AG04450 (cell line): ENCODE measurements at regions not wholly inside any gene's neighbourhood (a gene's known extent, or its start where the extent isn't known, plus 50 kb on each side); places are given as distances from the start of the nearest gene placed in this dataset.

Source experiments
- CTCF ChIA-PET: fragments of 300-600, 350-600 bp; formaldehyde crosslinking; extraction: SDS; loops from one replicate; lab custom pipeline; 2022; ENCODE audit warnings: antibody characterized with exemption, inconsistent platforms; lab: Charles Lee
- POLR2A ChIA-PET: fragments of 350-600 bp; formaldehyde crosslinking; extraction: SDS; loops from one replicate; lab custom pipeline; 2021; ENCODE audit warnings: antibody characterized with exemption, inconsistent platforms; lab: Yijun Ruan, JAX
- DNase-seq: peaks from one replicate; pipeline ENCODE4 v3.0.0-alpha.2; 2011; ENCODE audit warnings: low read depth, low spot score
- H3K27ac ChIP-seq: one replicate; pipeline ENCODE4 v1.5.1; 2012; ENCODE audit warnings: low read depth, low read length, control low read depth
- H3K27me3 ChIP-seq: one replicate; pipeline ENCODE4 v1.6.0; 2012; ENCODE audit warnings: low read length; ENCODE audit not compliant: control insufficient read depth, insufficient read depth
- H3K4me3 ChIP-seq: 2 replicates; pipeline ENCODE4 v1.5.1; 2011; ENCODE audit warnings: mild to moderate bottlenecking, low read depth, low read length, control low read depth
- H3K9me3 ChIP-seq: 2 replicates; pipeline ENCODE4 v1.5.1; 2012; ENCODE audit warnings: low read length; ENCODE audit not compliant: control insufficient read depth, insufficient read depth
- TF ChIP-seq, protein P1 (sequence below): IDR thresholded peaks from 2 replicates; pipeline ENCODE4 v1.5.1; 2011; ENCODE audit warnings: low read depth, low read length, control low read depth, inconsistent platforms

GRCh38 chr13:34349091-34349722, 531.3 kb downstream of the RFC3 start:
- H3K27me3 ChIP-seq, result no peaks in the 10 kb centered on the region
- TF ChIP-seq, protein P1, sequence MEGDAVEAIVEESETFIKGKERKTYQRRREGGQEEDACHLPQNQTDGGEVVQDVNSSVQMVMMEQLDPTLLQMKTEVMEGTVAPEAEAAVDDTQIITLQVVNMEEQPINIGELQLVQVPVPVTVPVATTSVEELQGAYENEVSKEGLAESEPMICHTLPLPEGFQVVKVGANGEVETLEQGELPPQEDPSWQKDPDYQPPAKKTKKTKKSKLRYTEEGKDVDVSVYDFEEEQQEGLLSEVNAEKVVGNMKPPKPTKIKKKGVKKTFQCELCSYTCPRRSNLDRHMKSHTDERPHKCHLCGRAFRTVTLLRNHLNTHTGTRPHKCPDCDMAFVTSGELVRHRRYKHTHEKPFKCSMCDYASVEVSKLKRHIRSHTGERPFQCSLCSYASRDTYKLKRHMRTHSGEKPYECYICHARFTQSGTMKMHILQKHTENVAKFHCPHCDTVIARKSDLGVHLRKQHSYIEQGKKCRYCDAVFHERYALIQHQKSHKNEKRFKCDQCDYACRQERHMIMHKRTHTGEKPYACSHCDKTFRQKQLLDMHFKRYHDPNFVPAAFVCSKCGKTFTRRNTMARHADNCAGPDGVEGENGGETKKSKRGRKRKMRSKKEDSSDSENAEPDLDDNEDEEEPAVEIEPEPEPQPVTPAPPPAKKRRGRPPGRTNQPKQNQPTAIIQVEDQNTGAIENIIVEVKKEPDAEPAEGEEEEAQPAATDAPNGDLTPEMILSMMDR, result no peak
- DNase-seq, result peak; percentile 80
- no peak overlapping the region for H3K27ac ChIP-seq
- no peak overlapping the region for H3K4me3 ChIP-seq
- ChIA-PET CTCF (no interaction called here), POLR2A (interaction anchor here (1.0 kb wide), 1 partner anchor 9 kb away, joined by 3 read pairs; no protein-coding TSS in a partner anchor)
- no peaks in the 10 kb centered on the region for H3K9me3 ChIP-seq

GRCh38 chr13:34350671-34351070, 532.7 kb downstream of the RFC3 start:
- Histone ChIP-seq H3K27me3 (no peaks in the 10 kb centered on the region), H3K27ac (no peak overlapping the region), H3K9me3 (no peaks in the 10 kb centered on the region), H3K4me3 (no peak overlapping the region)
- ChIA-PET CTCF (no interaction called here), POLR2A (no interaction called here)
- TF ChIP-seq, protein P1, result no peak
- DNase-seq, result no peak

DNA sequence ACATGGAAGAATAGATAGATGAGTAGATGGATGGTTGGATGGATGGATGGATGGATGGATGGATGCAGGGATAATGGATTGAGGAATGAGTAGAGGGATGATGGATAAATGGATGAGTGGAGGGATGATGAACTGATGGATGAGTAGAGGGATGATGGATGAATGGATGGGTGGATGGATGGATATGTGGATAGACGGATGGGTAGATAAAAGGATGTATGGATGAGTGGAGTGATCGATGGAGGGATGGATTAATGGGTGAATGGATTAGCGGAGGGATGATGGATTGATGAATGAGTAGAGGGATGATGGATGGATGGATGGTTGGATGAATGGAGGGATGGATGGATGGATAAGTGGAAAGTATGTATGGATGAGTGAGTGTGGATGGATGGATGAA, 533.2 kb downstream of the RFC3 start:
- ChIA-PET POLR2A (no interaction called here), CTCF (no interaction called here)
- DNase-seq, result no peak
- Histone ChIP-seq H3K9me3 (no peaks in the 10 kb centered on the region), H3K27me3 (no peaks in the 10 kb centered on the region), H3K27ac (no peak overlapping the region), H3K4me3 (no peak overlapping the region)
- TF ChIP-seq, protein P1, result no peak

GRCh38 chr13:34352958-34353357, 535.0 kb downstream of the RFC3 start:
- POLR2A ChIA-PET, result no interaction called here
- DNase-seq, result no peak
- no peak overlapping the region for H3K4me3 ChIP-seq

More at GRCh38 chr13:34352958-34353357, 535.0 kb downstream of the RFC3 start:
- H3K9me3 ChIP-seq, result no peaks in the 10 kb centered on the region
- TF ChIP-seq, protein P1, result no peak
- CTCF ChIA-PET, result no interaction called here
- H3K27me3 ChIP-seq, result no peaks in the 10 kb centered on the region
- H3K27ac ChIP-seq, result no peak overlapping the region
